OCI-LY7 (cell line): ENCODE measurements at regions not wholly inside any gene's neighbourhood (a gene's known extent, or its start where the extent isn't known, plus 50 kb on each side); places are given as distances from the start of the nearest gene placed in this dataset.

Experiments used
- BruUV-seq: library from RNA; stranded (reverse); fragments of 400-500 nt; replicated peaks from 2 replicates; lab custom pipeline; 2021; lab: Mats Ljungman, UMichigan
- CTCF ChIA-PET: fragments of 300-600 bp; sonication (Branson Sonifier 250); formaldehyde crosslinking; loops from one replicate; lab custom pipeline; 2022; ENCODE audit warnings: antibody characterized with exemption; ENCODE audit not compliant: unreplicated experiment; lab: Charles Lee
- POLR2A ChIA-PET: fragments of 300-600 bp; sonication (Branson Sonifier 250); formaldehyde crosslinking; loops from one replicate; lab custom pipeline; 2022; ENCODE audit warnings: antibody characterized with exemption; lab: Charles Lee
- DNase-seq: peaks from one replicate; pipeline ENCODE4 v3.0.0-alpha.2; 2015; ENCODE audit warnings: low spot score
- H2AFZ ChIP-seq: fragments of 200-600 bp; sonication (generic), shearing (Covaris generic); 2 replicates; pipeline ENCODE4 v1.6.1; 2014; ENCODE audit warnings: mild to moderate bottlenecking, antibody characterized with exemption, low read length, moderate library complexity
- H3K27ac ChIP-seq: fragments of 200-600 bp; sonication (generic); 2 replicates; pipeline ENCODE4 v1.5.1; 2014; ENCODE audit warnings: mixed run types, low read depth, mild to moderate bottlenecking, moderate library complexity, low read length, inconsistent platforms; ENCODE audit not compliant: poor library complexity, severe bottlenecking
- H3K36me3 ChIP-seq: fragments of 200-600 bp; sonication (generic); 2 replicates; pipeline ENCODE4 v1.6.1; 2014; ENCODE audit warnings: mild to moderate bottlenecking, antibody characterized with exemption, low read length, moderate library complexity, mixed read lengths; ENCODE audit not compliant: insufficient read depth
- H3K4me1 ChIP-seq: fragments of 200-600 bp; sonication (generic); 2 replicates; pipeline ENCODE4 v1.5.1; 2014; ENCODE audit warnings: mild to moderate bottlenecking, low read length; ENCODE audit not compliant: insufficient read depth, poor library complexity, severe bottlenecking
- H3K4me2 ChIP-seq: fragments of 200-600 bp; sonication (generic); 2 replicates; pipeline ENCODE4 v1.6.1; 2014; ENCODE audit warnings: mild to moderate bottlenecking, low read length
- H3K4me3 ChIP-seq: fragments of 200-600 bp; sonication (generic); 2 replicates; pipeline ENCODE4 v1.5.1; 2014; ENCODE audit warnings: mild to moderate bottlenecking, low read depth, low read length; ENCODE audit not compliant: poor library complexity, severe bottlenecking
- H3K79me2 ChIP-seq: fragments of 200-600 bp; sonication (generic); 2 replicates; pipeline ENCODE4 v1.6.1; 2016; ENCODE audit warnings: low read depth, mild to moderate bottlenecking, low read length, moderate library complexity, mixed read lengths; ENCODE audit not compliant: insufficient read depth
- H3K9me2 ChIP-seq: fragments of 200-600 bp; sonication (generic); 2 replicates; pipeline ENCODE4 v1.6.1; 2016; ENCODE audit warnings: mild to moderate bottlenecking, low read length, mixed read lengths; ENCODE audit not compliant: insufficient read depth
- H3K9me3 ChIP-seq: fragments of 200-600 bp; sonication (generic); 2 replicates; pipeline ENCODE4 v1.6.1; 2014; ENCODE audit warnings: mild to moderate bottlenecking, mixed run types, low read length, mixed read lengths
- H4K20me1 ChIP-seq: fragments of 200-600 bp; sonication (generic); 2 replicates; pipeline ENCODE4 v1.6.1; 2014; ENCODE audit warnings: mild to moderate bottlenecking, antibody characterized with exemption, low read length, moderate library complexity, mixed read lengths; ENCODE audit not compliant: insufficient read depth
- CTCF ChIP-seq: fragments of 200-600 bp; sonication (generic); conservative IDR thresholded peaks from 2 replicates; pipeline ENCODE4 v1.5.1; 2014; ENCODE audit warnings: mild to moderate bottlenecking, antibody characterized with exemption, low read length, moderate library complexity, mixed read lengths
- EZH2phosphoT487 ChIP-seq: fragments of 200-600 bp; sonication (generic); IDR thresholded peaks from 2 replicates; pipeline ENCODE4 v1.6.1; 2018; ENCODE audit warnings: low read depth, borderline replicate concordance, mild to moderate bottlenecking, mixed run types, antibody characterized with exemption, low read length, moderate library complexity, mixed read lengths
- intact Hi-C: fragments of 100-400 bp; cut with micrococcal nuclease; formaldehyde crosslinking; loops from one replicate; pipeline ENCODE4 v1.10.0; 2022; ENCODE audit not compliant: unreplicated experiment

- CTCF ChIA-PET: interaction anchor here (0.6 kb wide), 1 partner anchor 287 kb away, joined by 4 read pairs; no protein-coding TSS in a partner anchor
- POLR2A ChIA-PET: interaction anchor here (0.7 to 1.2 kb wide), 4 partner anchors 22 to 339 kb away, joined by 3 to 4 read pairs (median 3); no protein-coding TSS in a partner anchor
- intact Hi-C loops: loop anchor here (5.0 kb wide), 1 partner anchor 94 kb away; no protein-coding TSS in a partner anchor
- H3K79me2 ChIP-seq: no peaks in the 10 kb centered on the region
- no peaks in the 10 kb centered on the region for H4K20me1 ChIP-seq
- no peak overlapping the region; the same call in 1 of the 2 replicates for H2AFZ ChIP-seq
- no peaks in the 10 kb centered on the region for H3K9me2 ChIP-seq
- H3K4me3 ChIP-seq: no peak overlapping the region
- H3K4me1 ChIP-seq: peaks cover 77% of the 10 kb centered on the region
- no TSS peak for BruUV-seq
- no peak for TF ChIP-seq CTCF
- H3K4me2 ChIP-seq: peak overlapping the region; percentile 46
- no peaks in the 10 kb centered on the region for H3K36me3 ChIP-seq
- H3K27ac ChIP-seq: no peak overlapping the region
- H3K9me3 ChIP-seq: peaks cover 8% of the 10 kb centered on the region; the same call in 1 of the 2 replicates
- peak; percentile 28 for DNase-seq
Measured at GRCh38 chr2:64861452-64862397, 127.5 kb upstream of the SLC1A4 start.

- POLR2A ChIA-PET: interaction anchor here (0.8 to 1.2 kb wide), 5 partner anchors 23 to 246 kb away, joined by 3 to 4 read pairs (median 3); no protein-coding TSS in a partner anchor
- no peaks in the 10 kb centered on the region for H3K36me3 ChIP-seq
- no peak overlapping the region for H3K4me2 ChIP-seq
- intact Hi-C loops: loop anchor here (5.0 kb wide), 1 partner anchor 95 kb away; no protein-coding TSS in a partner anchor
- CTCF ChIA-PET: no interaction called here
- H3K9me2 ChIP-seq: no peaks in the 10 kb centered on the region
- no peaks in the 10 kb centered on the region for H3K79me2 ChIP-seq
- no peak overlapping the region for H2AFZ ChIP-seq
- no peak overlapping the region for H3K27ac ChIP-seq
- peaks cover 8% of the 10 kb centered on the region; the same call in 1 of the 2 replicates for H3K9me3 ChIP-seq
- no peak for TF ChIP-seq CTCF
- TF ChIP-seq EZH2phosphoT487: no peak
- H4K20me1 ChIP-seq: no peaks in the 10 kb centered on the region
- H3K4me3 ChIP-seq: no peak overlapping the region
- no peak for DNase-seq
- peaks cover 73% of the 10 kb centered on the region for H3K4me1 ChIP-seq
- BruUV-seq: no TSS peak
Measured at GRCh38 chr2:64862623-64863022, 126.6 kb upstream of the SLC1A4 start.
